ENCODE measurements at regions not wholly inside any gene's neighbourhood (a gene's known extent, or its start where the extent isn't known, plus 50 kb on each side); places are given as distances from the start of the nearest gene placed in this dataset.
"Not testable (repeated sequence)": the region's sequence is repeated elsewhere in the genome, so short reads cannot be mapped to it uniquely, and the experiment has no call there.

- not testable (repeated sequence) for TF ChIP-seq CTCF (conservative IDR thresholded peaks at IDR 0.05 in 1 of 2, IDR thresholded peaks at IDR 0.05 in 1 of 2; ENCODE audit: low read depth in 1 of 2, low read length in 2 of 2); EZH2 (IDR thresholded peaks at IDR 0.05; ENCODE audit: low read length, missing control alignments)
Measured at GRCh38 chr13:54422946-54423345, 1394.3 kb downstream of the OLFM4 start.
